Mesenchymal stem cell (in vitro differentiated cells and primary cell): ENCODE measurements at regions not wholly inside any gene's neighbourhood (a gene's known extent, or its start where the extent isn't known, plus 50 kb on each side); places are given as distances from the start of the nearest gene placed in this dataset.

ENCODE experiments used
- DNase-seq: peaks from one replicate; pipeline ENCODE4 v3.0.0-alpha.2; 2013
- H2AFZ ChIP-seq: one replicate; pipeline ENCODE4 v1.6.1; 2013; ENCODE audit warnings: low read depth, mild to moderate bottlenecking, control low read depth, inconsistent platforms, low read length, moderate library complexity
- H2AK5ac ChIP-seq: 2 replicates; pipeline ENCODE4 v1.6.1; 2013; ENCODE audit warnings: low read length, moderate library complexity, mild to moderate bottlenecking, inconsistent platforms; ENCODE audit not compliant: severe bottlenecking
- H2BK120ac ChIP-seq: one replicate; pipeline ENCODE4 v1.6.1; 2013; ENCODE audit warnings: low read depth, mild to moderate bottlenecking, inconsistent platforms, low read length, moderate library complexity
- H2BK12ac ChIP-seq, 2 experiments: one replicate each; pipeline ENCODE4 v1.6.1; 2013; ENCODE audit warnings: inconsistent platforms in 2 of 2, low read length in 2 of 2, mild to moderate bottlenecking in 2 of 2, moderate library complexity in 2 of 2, control low read depth in 1 of 2
- H2BK15ac ChIP-seq: one replicate; pipeline ENCODE4 v1.6.1; 2013; ENCODE audit warnings: mild to moderate bottlenecking, low read depth, inconsistent platforms; ENCODE audit not compliant: poor library complexity, severe bottlenecking
- H2BK5ac ChIP-seq: 2 replicates; pipeline ENCODE4 v1.6.1; 2013; ENCODE audit warnings: low read depth, mild to moderate bottlenecking, low read length, control low read depth, inconsistent platforms; ENCODE audit not compliant: poor library complexity, severe bottlenecking
- H3K14ac ChIP-seq, 2 experiments: one replicate each; pipeline ENCODE4 v1.6.1; 2013; ENCODE audit warnings: inconsistent platforms in 2 of 2, low read length in 2 of 2, control low read depth in 1 of 2, mild to moderate bottlenecking in 1 of 2, moderate library complexity in 1 of 2
- H3K18ac ChIP-seq, 2 experiments: one replicate each; pipeline ENCODE4 v1.6.1; 2013; ENCODE audit warnings: inconsistent platforms in 2 of 2, low read length in 2 of 2, control low read depth in 1 of 2, low read depth in 1 of 2, mild to moderate bottlenecking in 1 of 2
- H3K23ac ChIP-seq, 2 experiments: one replicate each; pipeline ENCODE4 v1.6.1; 2013; ENCODE audit warnings: inconsistent platforms in 2 of 2, low read length in 2 of 2, mild to moderate bottlenecking in 2 of 2, moderate library complexity in 2 of 2, control low read depth in 1 of 2
- H3K27ac ChIP-seq: 2 replicates; pipeline ENCODE4 v1.5.1; 2013; ENCODE audit warnings: mild to moderate bottlenecking, moderate library complexity, low read length, control low read depth, inconsistent platforms; ENCODE audit not compliant: poor library complexity, severe bottlenecking
- H3K27me3 ChIP-seq, 2 experiments: 2 replicates each; pipeline versions ENCODE4 v1.6.1 to v1.7.0; 2013; ENCODE audit warnings: low read length in 2 of 2, mild to moderate bottlenecking in 2 of 2, moderate library complexity in 2 of 2, control low read depth in 1 of 2, inconsistent platforms in 1 of 2; ENCODE audit not compliant: control insufficient read depth in 1 of 2, insufficient read depth in 1 of 2
- H3K36me3 ChIP-seq, 2 experiments: 2 replicates each; pipeline versions ENCODE4 v1.6.1 to v1.7.0; 2013; ENCODE audit warnings: low read length in 2 of 2, control low read depth in 1 of 2, inconsistent platforms in 1 of 2, low read depth in 1 of 2, mild to moderate bottlenecking in 1 of 2; ENCODE audit not compliant: insufficient read depth in 2 of 2, control insufficient read depth in 1 of 2
- H3K4ac ChIP-seq, 2 experiments: one replicate each; pipeline ENCODE4 v1.6.1; 2013; ENCODE audit warnings: inconsistent platforms in 2 of 2, low read length in 2 of 2, mild to moderate bottlenecking in 2 of 2, moderate library complexity in 2 of 2, control low read depth in 1 of 2, low read depth in 1 of 2
- H3K4me1 ChIP-seq: 2 replicates; pipeline ENCODE4 v1.6.1; 2013; ENCODE audit warnings: low read depth, low read length, control low read depth; ENCODE audit not compliant: control insufficient read depth, insufficient read depth
- H3K4me2 ChIP-seq: 2 replicates; pipeline ENCODE4 v1.6.1; 2013; ENCODE audit warnings: low read length, mild to moderate bottlenecking, inconsistent platforms; ENCODE audit not compliant: poor library complexity, severe bottlenecking
- H3K4me3 ChIP-seq, 2 experiments: 2 replicates each; pipeline versions ENCODE4 v1.5.1 to v1.7.0; 2013; ENCODE audit warnings: low read length in 2 of 2, mild to moderate bottlenecking in 2 of 2, control low read depth in 1 of 2, low read depth in 1 of 2; ENCODE audit not compliant: insufficient read depth in 1 of 2
- H3K79me1 ChIP-seq: replicated peaks from 2 replicates; pipeline ENCODE4 v1.6.1; 2013; ENCODE audit warnings: mild to moderate bottlenecking, control low read depth, low read length, inconsistent platforms; ENCODE audit not compliant: poor library complexity, severe bottlenecking
- H3K9ac ChIP-seq: 2 replicates; pipeline ENCODE4 v1.7.0; 2013; ENCODE audit warnings: mild to moderate bottlenecking, low read length, moderate library complexity
- H3K9me3 ChIP-seq: 2 replicates; pipeline ENCODE4 v1.7.0; 2013; ENCODE audit warnings: mild to moderate bottlenecking, low read length; ENCODE audit not compliant: control insufficient read depth
- H4K8ac ChIP-seq: one replicate; pipeline ENCODE4 v1.6.1; 2013; ENCODE audit warnings: inconsistent platforms, mild to moderate bottlenecking, low read length, moderate library complexity
- H4K91ac ChIP-seq: one replicate; pipeline ENCODE4 v1.6.1; 2013; ENCODE audit warnings: mild to moderate bottlenecking, low read length, inconsistent platforms
- WGBS: methylation state at CpG from one replicate; pipeline ENCODE4 v1.1.7; 2013; ENCODE audit warnings: mixed read lengths; 5-methylcytosine and 5-hydroxymethylcytosine counted together

- no peak overlapping the region for H4K91ac ChIP-seq
- DNase-seq: no peak
- H3K9ac ChIP-seq: no peak overlapping the region
- no peak overlapping the region for H3K14ac ChIP-seq
- no peak overlapping the region for H4K8ac ChIP-seq
- no peak overlapping the region for H3K4me2 ChIP-seq
- no peaks in the 10 kb centered on the region for H3K9me3 ChIP-seq
- no peak overlapping the region for H3K23ac ChIP-seq
- no peak overlapping the region for H3K4ac ChIP-seq
- H2BK15ac ChIP-seq: no peak overlapping the region
- no peak overlapping the region for H3K4me3 ChIP-seq
- no peaks in the 10 kb centered on the region for H3K36me3 ChIP-seq
- no peaks in the 10 kb centered on the region for H3K27me3 ChIP-seq
- 54% methylated on average over 2 of the region's 2 CpGs for WGBS
- H2BK12ac ChIP-seq: no peak overlapping the region
- no peaks in the 10 kb centered on the region for H3K79me1 ChIP-seq
- no peak overlapping the region for H3K27ac ChIP-seq
- no peak overlapping the region for H2BK5ac ChIP-seq
- H2BK120ac ChIP-seq: no peak overlapping the region
- no peak overlapping the region for H2AK5ac ChIP-seq
- no peaks in the 10 kb centered on the region for H3K4me1 ChIP-seq
- no peak overlapping the region for H2AFZ ChIP-seq
- no peak overlapping the region for H3K18ac ChIP-seq
Observed at GRCh38 chr18:51647942-51648341, 450.5 kb upstream of the MEX3C start.

- 91% methylated on average over 1 of the region's 1 CpG for WGBS
- no peaks in the 10 kb centered on the region for H3K36me3 ChIP-seq
- no peak for DNase-seq
Observed at GRCh38 chr18:51649796-51650195, 452.3 kb upstream of the MEX3C start.

GRCh38 chr18:51651761-51652160 is 454.3 kb upstream of the MEX3C start:
- WGBS: 30% methylated on average over 2 of the region's 2 CpGs
- Histone ChIP-seq H2BK120ac (no peak overlapping the region), H3K27me3 (no peaks in the 10 kb centered on the region), H3K23ac (no peak overlapping the region), H2AFZ (no peak overlapping the region), H2AK5ac (no peak overlapping the region), H3K9me3 (no peaks in the 10 kb centered on the region), H3K4me2 (no peak overlapping the region), H3K36me3 (no peaks in the 10 kb centered on the region), H2BK15ac (no peak overlapping the region), H4K8ac (no peak overlapping the region), H3K4me1 (peaks cover 2% of the 10 kb centered on the region), H3K14ac (no peak overlapping the region), H3K4ac (no peak overlapping the region), H2BK5ac (no peak overlapping the region), H3K4me3 (no peak overlapping the region), H3K18ac (no peak overlapping the region), H3K79me1 (no peaks in the 10 kb centered on the region), H2BK12ac (no peak overlapping the region), H4K91ac (no peak overlapping the region), H3K27ac (no peak overlapping the region), H3K9ac (no peak overlapping the region)
- DNase-seq: no peak

More at GRCh38 chr18:51649796-51650195, 452.3 kb upstream of the MEX3C start:
- no peak overlapping the region for H3K4ac ChIP-seq
- H3K14ac ChIP-seq: no peak overlapping the region
- no peaks in the 10 kb centered on the region for H3K79me1 ChIP-seq
- no peak overlapping the region for H2BK120ac ChIP-seq
- H4K8ac ChIP-seq: no peak overlapping the region
- H2AK5ac ChIP-seq: no peak overlapping the region
- no peak overlapping the region for H2BK5ac ChIP-seq
- no peak overlapping the region for H3K4me3 ChIP-seq
- no peak overlapping the region for H3K23ac ChIP-seq
- no peak overlapping the region for H4K91ac ChIP-seq
- H2AFZ ChIP-seq: no peak overlapping the region
- H3K27me3 ChIP-seq: no peaks in the 10 kb centered on the region
- H3K4me1 ChIP-seq: no peaks in the 10 kb centered on the region
- no peak overlapping the region for H3K9ac ChIP-seq
- H3K9me3 ChIP-seq: no peaks in the 10 kb centered on the region
- no peak overlapping the region for H3K18ac ChIP-seq
- H3K4me2 ChIP-seq: no peak overlapping the region
- H2BK12ac ChIP-seq: no peak overlapping the region
- no peak overlapping the region for H2BK15ac ChIP-seq
- no peak overlapping the region for H3K27ac ChIP-seq

GRCh38 chr18:51653507-51654213 is 456.2 kb upstream of the MEX3C start:
- Histone ChIP-seq H4K8ac (no peak overlapping the region), H3K4me2 (no peak overlapping the region), H3K23ac (no peak overlapping the region), H3K27me3 (no peaks in the 10 kb centered on the region), H4K91ac (no peak overlapping the region), H2BK5ac (no peak overlapping the region), H3K9me3 (no peaks in the 10 kb centered on the region), H3K27ac (no peak overlapping the region), H2AFZ (no peak overlapping the region), H3K9ac (no peak overlapping the region), H3K4ac (no peak overlapping the region), H2BK15ac (no peak overlapping the region), H3K79me1 (no peaks in the 10 kb centered on the region), H2AK5ac (no peak overlapping the region), H2BK120ac (no peak overlapping the region), H3K4me3 (no peak overlapping the region), H3K14ac (no peak overlapping the region), H3K18ac (no peak overlapping the region), H3K36me3 (no peaks in the 10 kb centered on the region), H3K4me1 (peaks cover 2% of the 10 kb centered on the region), H2BK12ac (no peak overlapping the region)
- 62% methylated on average over 2 of the region's 3 CpGs for WGBS
- DNase-seq: no peak
